RCC 7860 (cell line): ENCODE measurements at regions not wholly inside any gene's neighbourhood (a gene's known extent, or its start where the extent isn't known, plus 50 kb on each side); places are given as distances from the start of the nearest gene placed in this dataset.
"Not testable (repeated sequence)": the region's sequence is repeated elsewhere in the genome, so short reads cannot be mapped to it uniquely, and the experiment has no call there.

Source experiments
- DNase-seq: peaks from one replicate; pipeline ENCODE4 v3.0.0-alpha.2; 2015; ENCODE audit warnings: low spot score
- FAIRE-seq: peaks from 2 replicates; lab custom pipeline; 2012; peaks lifted over from hg19 to GRCh38; lab: Jason Lieb, UNC

DNA sequence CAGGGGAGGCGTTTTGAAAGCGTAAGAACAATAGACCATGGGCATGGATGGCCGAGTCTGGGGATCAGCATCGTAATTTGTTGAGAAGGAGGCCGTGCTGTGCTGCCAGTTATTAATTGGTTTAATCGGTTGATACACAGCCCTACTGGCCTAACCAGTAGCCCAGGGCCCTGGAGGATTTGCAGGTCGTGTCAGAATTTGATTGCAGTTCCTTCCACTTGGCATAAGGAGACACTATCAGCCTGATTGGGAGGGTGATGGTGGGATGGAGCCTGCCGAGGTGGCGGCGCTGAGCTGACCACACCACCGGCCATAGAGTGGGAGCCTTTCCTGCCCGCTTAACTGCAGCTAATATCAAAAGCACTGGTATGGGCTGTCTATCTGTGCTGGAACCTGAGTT is 133.4 kb downstream of the POTEH start:
- DNase-seq, FAIRE-seq: not testable (repeated sequence)

DNA sequence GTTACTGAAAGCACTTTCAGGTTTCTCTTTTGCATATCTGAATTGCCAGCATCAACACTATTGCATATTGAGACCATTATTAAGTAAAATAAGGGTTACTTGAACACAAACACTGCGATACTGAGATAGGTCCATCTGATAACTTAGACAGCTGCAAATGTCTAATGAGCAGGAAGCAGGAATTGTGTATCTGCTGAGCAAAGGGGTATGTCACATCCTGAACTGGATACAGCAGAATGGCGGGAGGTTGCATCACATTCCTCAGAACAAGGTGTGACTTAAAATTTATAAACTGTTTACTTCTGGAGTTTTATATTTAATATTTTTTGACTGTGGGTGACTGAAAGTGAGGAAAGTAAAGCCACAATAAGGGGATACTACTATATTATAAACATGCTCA is 142.4 kb downstream of the POTEH start:
- DNase-seq, FAIRE-seq: not testable (repeated sequence)

DNA sequence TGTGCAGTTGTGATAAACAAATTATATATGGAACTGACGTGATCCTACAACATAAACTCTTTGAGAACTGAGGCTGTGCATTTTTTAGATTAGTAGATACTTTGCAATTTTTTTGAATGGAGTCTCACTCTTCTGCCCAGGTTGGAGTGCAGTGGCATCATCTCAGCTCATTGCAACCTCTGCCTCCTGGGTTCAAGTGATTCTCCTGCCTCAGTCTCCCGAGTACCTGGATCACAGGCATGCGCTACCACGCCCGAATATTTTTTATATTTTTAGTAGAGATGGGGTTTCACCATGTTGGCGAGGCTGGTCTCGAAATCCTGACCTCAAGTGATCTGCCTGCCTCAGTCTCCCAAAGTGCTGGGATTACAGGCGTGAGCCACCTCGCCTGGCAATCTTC is 145.9 kb downstream of the POTEH start:
- DNase-seq, FAIRE-seq: not testable (repeated sequence)

DNA sequence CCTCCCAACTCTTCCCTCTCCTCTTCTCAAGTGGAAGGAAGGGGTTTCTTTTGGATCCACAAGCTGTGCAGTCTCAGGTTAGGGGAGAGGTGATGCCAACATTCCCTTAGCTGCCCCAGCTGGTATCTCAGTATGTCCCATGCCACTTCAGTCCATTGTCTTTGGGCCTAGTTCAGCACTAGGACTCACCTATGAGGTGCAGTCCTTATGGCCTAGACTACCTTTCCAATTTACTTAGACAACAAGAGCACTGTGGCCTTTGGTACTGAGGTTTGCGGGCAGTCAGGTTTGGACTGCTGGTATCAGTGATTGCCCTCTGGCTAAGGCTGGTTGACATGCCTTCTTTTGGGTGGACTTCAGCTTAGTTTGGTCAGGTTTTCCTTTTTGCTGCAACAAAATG is 159.9 kb downstream of the POTEH start:
- DNase-seq, FAIRE-seq: not testable (repeated sequence)

DNA sequence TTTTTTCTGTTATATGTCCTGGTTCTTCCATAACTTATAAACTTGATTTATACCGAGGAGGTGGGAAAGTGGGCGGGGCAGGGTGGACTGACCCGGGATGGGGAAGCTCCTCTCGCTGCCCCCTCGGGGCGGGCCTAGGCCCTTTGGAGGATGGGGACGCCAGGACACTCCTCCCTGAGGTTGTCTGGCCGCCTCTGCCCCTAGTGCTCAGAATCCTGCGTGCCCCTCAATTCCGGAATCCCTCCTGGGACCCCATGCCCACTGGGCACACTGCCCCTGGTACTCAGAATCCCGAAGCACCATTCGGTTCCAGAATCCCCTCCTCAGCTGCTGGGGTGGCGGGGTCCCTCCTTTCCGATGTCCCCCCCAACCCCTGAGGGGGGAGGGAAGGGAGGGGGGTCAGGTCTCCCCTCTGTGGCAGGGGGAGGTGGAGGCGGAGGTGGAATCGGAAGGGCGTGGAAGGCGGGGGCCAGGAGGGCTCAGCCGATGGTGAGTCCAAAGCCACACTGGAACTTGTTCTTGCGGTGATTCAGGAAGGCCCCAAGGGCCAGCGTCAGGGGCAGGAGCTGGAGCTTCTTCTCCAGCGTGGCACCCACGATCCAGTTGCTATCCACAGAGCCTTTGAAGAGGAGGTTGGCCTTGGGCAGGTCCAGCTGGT is 164.0 kb downstream of the POTEH start:
- FAIRE-seq, result not testable (repeated sequence)

DNA sequence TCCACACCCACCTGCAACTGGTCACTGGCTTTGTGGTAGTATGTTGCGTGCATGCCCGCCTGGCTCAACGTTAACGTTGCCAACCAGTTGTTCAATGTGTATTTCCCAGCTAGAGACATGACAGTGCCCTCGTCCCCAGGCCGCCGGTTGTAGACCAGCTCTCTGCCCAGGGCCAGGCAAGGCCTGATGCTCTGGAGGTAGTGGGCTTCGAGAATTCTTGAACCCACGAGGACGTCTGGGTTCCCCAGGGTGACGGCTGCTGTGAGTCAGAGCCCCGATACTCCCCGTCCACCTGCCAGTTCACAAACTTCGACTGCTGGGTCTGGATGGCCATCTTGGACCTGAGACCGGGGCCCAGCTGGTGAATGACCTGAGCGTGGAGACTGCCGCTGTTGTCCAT is 164.6 kb downstream of the POTEH start:
- DNase-seq, FAIRE-seq: not testable (repeated sequence)

More for the DNA sequence above, 164.0 kb downstream of the POTEH start:
- not testable (repeated sequence) for DNase-seq

DNA sequence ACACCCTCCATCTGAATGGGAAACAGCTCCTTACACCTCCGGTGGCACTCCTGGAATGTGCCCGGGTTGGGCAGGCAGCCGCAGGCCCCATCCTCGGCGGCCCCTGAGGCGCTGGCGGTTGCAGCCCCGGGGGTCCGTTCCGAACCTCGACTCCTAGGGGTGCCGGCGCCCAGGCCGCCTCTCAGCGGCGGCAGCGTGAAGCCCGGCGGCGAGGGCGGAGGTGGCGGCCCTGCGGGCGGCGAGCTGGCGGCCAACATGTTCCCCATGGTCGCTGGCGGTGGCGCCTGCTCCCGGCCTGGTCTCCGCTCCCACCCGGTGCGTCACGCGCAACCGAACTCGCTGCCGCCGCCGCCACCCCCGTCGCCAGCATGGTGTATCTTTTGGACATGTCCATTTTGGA is 165.2 kb downstream of the POTEH start:
- not testable (repeated sequence) for DNase-seq, FAIRE-seq

DNA sequence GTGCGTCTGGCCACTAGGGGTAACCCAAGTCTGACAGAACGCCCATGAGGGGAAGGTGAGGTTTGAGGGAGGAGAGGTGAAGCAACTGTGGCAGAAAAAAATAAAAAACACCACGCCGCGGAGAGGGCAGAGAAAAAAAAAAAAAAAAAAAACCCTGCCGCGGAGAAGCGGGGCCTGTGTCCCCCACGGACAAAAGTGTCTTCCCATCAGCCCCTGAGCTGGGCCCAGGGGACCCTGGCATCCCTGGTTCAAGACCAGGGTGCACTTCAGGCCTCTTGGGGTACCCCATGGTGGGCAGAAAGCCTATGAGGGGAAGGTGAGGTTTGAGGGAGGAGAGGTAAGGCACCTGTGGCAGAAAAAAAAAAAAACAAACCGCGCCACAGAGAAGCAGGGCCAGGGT is 191.1 kb downstream of the POTEH start:
- DNase-seq, FAIRE-seq: not testable (repeated sequence)

DNA sequence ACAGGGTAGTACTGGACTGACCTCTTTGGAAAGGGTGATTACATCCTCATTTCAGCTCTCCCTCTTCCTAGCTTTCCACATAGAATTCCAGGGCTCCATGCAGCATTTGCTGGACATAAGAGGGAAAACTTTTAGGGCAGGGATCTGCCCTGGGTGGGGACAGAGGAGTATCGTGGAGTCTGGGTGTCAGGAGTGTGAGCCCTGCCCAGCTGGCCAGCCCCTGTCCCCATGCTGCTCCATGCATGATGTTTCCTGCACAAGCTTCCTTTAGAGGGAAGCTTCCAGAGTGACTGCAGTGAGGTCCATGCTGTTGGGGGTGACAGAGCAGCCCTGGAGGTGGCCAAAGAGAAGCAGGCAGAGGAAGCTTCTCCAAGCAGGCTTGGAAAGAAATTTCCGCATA is 214.5 kb downstream of the POTEH start:
- not testable (repeated sequence) for DNase-seq, FAIRE-seq

DNA sequence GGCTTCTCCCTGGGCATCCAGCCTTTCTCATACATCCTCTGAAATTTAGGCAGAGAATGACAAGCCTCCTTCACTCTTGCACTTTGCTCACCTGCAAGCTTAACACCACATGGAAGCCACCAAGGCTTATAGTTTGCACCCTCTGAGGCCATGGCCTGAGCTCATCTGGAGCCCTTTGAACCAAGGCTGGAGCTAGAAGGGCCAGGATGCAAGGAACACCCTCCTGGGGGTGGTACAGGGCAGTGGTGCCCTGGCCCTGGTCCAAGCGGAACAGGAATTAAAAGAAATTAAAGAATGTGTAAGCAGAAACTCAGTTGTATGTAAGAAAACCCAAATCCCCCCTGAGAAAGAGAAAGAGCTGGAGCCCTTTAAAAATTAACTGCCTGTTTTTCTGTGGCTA is 221.9 kb downstream of the POTEH start:
- FAIRE-seq, DNase-seq: not testable (repeated sequence)

DNA sequence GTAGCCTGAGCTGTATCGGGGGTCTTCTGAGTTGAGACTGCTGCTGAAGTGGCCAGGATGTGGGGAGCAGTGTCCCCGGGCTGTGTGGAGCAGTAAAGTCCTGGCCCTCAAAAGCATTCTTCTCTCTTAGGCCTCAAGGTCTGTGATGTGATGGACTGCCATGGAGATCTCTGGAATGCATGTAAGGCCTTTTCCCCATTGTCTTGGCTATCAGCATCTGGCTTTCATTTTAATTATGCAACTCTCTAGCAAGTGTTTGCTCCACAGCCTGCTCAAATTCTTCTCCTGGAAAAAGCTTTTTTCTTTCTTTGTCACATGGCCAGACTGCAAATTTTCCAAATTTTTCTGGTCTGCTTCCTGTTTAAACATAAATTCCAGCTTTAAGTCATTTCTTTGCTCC is 229.3 kb downstream of the POTEH start:
- not testable (repeated sequence) for FAIRE-seq, DNase-seq

DNA sequence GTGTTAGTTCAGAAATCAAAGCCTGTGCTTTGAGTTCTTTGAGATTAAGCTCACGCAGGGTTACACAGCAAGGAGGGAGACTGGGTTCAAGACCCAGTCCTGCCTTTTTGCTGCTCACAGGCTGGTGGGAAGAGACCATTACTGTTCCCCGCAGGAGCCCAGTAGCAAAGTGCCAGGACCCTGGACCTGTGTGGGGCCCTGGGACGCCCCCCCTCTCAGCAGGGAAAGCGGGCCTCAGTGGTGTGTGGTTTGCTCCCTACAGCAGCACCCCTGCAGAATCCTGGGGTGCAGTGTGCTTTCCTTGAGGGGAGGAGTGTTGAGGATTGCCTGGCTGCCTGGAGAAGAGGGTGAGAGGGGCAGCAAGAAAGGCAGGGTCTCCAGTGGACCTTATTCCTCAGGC is 231.1 kb downstream of the POTEH start:
- FAIRE-seq, DNase-seq: not testable (repeated sequence)

DNA sequence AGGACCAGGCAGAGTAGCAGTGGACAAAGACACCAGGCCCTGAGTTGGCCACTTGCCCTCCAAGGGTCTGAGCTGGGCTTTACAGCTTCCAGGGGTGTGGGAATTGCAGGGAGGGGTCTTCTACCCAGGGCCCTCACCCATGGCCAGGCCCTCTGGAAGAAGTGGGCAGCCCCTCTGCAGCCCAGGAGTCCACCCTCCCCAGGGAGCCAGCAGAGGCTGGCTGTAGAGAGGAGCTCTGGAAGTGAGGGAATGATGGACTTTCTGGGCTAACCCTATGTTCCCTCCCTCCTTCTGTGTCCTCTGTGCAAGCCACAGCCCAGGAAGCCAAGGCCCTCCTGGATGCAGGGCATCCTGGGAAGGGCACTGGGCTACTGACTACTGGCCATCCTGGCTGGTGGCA is 232.3 kb downstream of the POTEH start:
- not testable (repeated sequence) for DNase-seq

DNA sequence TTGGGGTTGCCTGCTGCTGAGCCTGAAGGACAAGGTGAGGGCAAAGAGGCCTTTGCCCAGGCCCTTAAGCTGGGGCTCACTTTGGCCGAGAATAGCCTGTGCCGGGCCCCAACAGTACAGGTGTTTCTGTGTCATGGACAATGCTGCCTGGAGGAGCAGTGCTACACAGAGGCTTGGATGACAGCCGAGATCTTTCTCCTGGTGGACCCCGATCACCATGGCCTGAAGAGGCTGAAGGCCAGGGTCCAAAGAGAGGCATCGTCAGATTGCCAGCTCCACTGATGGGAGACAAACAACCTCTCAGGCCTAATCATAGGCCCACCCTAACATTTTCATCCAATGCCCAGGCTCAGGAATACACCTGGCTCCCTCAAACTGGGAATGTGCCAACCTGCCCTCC is 232.8 kb downstream of the POTEH start:
- FAIRE-seq, result not testable (repeated sequence)

More for the DNA sequence above, 232.3 kb downstream of the POTEH start:
- FAIRE-seq, result not testable (repeated sequence)

DNA sequence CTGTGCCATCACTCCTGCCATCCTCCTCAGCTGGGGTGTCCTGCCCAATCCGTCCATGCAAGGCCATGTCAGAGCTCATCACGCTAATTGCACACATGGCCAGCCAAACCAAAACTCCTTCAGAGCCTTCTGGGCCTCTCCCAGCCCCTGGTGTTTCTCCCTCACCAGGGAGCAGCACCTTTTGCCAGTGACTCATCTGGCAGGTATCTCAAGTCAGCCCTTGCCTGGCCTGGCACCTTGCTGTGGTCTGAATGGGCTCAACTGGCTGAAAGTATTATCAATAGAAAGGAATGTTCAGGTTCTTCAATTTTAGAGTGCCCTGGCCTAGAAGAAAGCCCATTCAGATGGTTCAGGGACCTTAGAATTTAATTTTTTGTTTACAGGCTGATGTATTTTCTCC is 235.0 kb downstream of the POTEH start:
- not testable (repeated sequence) for FAIRE-seq, DNase-seq

More for the DNA sequence above, 232.8 kb downstream of the POTEH start:
- not testable (repeated sequence) for DNase-seq

DNA sequence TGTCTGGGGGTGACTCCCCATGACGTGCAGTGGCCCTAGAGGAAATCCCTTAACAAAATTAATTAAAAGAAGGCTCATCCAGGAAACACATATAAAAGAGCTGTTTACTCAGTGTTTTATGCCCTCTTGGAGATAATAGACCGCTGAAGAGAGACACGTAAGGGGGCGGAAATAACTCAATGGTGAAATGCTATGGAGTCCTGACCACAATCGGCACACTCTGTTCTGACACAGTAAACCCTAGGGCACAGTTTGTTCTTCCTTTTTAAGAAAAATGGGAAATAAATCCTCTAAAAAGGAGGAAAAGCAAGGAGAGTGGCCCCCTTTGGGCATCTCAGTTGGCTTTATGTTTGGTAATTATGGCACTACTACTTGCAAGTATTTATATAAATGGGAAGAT is 237.3 kb downstream of the POTEH start:
- DNase-seq, FAIRE-seq: not testable (repeated sequence)
